GM18519 (cell line): ENCODE measurements at regions not wholly inside any gene's neighbourhood (a gene's known extent, or its start where the extent isn't known, plus 50 kb on each side); places are given as distances from the start of the nearest gene placed in this dataset.
"Not testable (repeated sequence)": the region's sequence is repeated elsewhere in the genome, so short reads cannot be mapped to it uniquely, and the experiment has no call there.

Source experiments
- ATAC-seq: cut with Tn5 transposase; IDR thresholded peaks from one replicate; pipeline ENCODE4 v1.9.1; 2021; ENCODE audit warnings: mild to moderate bottlenecking, moderate library complexity; ENCODE audit not compliant: unreplicated experiment, low FRiP score

DNA sequence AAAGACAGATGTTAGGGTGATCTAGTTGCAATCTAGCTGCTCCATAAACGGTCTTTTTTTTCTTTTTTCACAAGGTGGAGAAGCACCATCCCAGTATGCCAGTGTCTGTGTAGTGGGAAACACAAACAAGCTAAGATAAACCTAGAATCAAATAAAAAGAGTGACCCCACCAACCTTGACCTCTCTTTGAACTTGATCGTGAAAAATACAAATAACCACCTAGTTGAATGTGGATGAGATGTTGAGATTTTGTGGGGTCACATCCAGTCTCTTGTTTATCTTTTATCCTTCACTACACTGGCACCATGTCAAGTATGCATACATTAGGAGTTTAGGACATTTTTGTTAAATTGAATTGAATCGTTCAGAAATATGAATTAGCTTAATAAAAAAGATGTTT lies 194.6 kb upstream of the EYA4 start:
- no peak for ATAC-seq

- ATAC-seq: no peak
These were observed 194.0 kb upstream of the EYA4 start for GRCh38 chr6:133047065-133047665.

GRCh38 chr6:133047706-133048105 lies 193.5 kb upstream of the EYA4 start:
- ATAC-seq: no peak

GRCh38 chr6:133051240-133051639 lies 189.9 kb upstream of the EYA4 start:
- ATAC-seq: no peak

DNA sequence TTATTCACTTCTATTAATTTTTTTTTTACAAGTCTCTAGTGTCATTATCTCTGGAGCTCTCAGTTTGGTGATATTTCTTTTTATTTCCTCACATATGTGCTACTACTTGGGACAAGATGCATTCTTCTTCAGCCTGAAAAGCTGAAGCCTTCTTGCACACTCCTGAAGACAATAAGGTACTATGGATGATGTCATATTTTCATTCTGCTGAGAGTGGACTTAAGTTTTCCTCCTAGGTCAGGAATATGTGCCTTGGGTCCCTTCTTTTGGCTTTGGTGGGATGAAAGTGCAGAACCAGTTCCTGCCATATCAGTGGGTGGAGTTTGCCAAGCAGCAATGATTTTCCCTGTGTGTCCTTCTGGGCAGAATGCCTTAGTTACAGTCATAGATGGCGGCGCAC lies 188.7 kb upstream of the EYA4 start:
- ATAC-seq: no peak

DNA sequence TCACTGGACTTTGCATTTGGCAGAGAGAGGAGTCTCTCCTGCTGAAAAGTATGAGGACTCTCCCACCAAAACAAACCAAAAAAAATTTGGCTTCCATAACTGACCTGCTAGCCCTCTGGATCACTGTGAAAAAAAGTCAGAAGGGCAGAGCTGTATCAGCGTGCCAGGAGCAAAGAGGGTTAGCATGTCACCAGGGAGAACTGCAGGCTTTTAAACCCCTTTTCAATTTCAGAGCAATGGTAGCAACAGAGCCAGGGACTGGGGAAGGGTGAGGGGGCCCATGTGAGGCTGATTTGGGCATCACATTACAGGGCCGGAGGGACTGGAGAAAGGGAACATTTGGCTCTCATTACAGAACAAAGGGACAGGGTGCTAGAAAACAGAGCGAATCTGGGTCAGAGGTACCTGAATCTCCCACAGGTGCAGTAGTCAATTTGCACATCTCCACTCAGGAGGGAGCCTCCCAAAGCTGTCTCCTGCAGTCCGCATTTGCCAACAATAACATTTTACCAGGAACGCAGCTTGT lies 185.7 kb upstream of the EYA4 start:
- ATAC-seq: no peak

GRCh38 chr6:133057352-133057751 lies 183.8 kb upstream of the EYA4 start:
- no peak for ATAC-seq

DNA sequence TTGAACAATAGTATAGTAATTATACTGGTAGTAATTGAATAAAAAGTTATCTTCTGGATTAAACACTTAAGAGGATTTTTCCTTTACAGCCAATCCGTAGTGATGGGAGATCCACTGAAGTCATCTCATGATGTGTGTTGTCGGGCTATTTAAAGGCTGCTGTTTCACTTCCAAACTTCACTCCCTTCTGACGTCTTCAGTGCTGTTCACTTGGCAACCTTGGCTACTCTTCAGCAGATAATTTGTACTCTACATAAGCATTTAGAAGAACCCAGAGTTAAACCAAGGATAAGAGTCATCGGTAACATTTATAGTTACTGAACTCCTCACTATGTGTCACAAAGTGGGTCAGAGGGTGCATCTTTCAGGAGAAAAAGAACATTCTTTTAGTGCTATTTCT lies 179.1 kb upstream of the EYA4 start:
- ATAC-seq: no peak

GRCh38 chr6:133062696-133063306 lies 178.4 kb upstream of the EYA4 start:
- ATAC-seq: no peak

GRCh38 chr6:133067960-133068359 lies 173.2 kb upstream of the EYA4 start:
- no peak for ATAC-seq

- ATAC-seq: no peak
These were observed 170.6 kb upstream of the EYA4 start for GRCh38 chr6:133070410-133071043.

DNA sequence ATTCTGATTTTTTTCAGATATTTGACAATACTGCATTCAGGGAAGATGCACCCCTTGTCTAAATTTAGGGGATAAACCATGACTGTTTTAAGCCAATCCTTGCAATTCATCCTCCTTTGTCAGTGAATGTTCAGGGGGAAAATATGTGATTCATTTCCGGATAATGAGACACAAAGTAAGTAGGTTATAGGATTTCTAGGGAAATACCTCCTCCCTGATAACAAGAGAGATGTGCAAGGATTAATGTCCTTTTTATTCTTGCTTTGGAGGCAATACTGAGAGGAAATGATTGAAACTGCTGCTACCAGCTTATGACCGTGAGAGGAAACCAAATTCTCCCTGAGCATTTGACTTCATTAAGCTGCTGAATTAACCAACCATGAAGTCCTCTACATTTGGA lies 161.3 kb upstream of the EYA4 start:
- ATAC-seq: no peak

GRCh38 chr6:133083248-133083967 lies 157.7 kb upstream of the EYA4 start:
- ATAC-seq: no peak

GRCh38 chr6:133085471-133085870 lies 155.7 kb upstream of the EYA4 start:
- no peak for ATAC-seq

- no peak for ATAC-seq
These were observed 155.3 kb upstream of the EYA4 start for GRCh38 chr6:133085896-133086295.

- ATAC-seq: no peak
These were observed 152.0 kb upstream of the EYA4 start for GRCh38 chr6:133088931-133089695.

GRCh38 chr6:133092199-133092598 lies 149.0 kb upstream of the EYA4 start:
- no peak for ATAC-seq

- no peak for ATAC-seq
These were observed 148.4 kb upstream of the EYA4 start for GRCh38 chr6:133092771-133093170.

GRCh38 chr6:133093211-133093610 lies 147.9 kb upstream of the EYA4 start:
- not testable (repeated sequence) for ATAC-seq

DNA sequence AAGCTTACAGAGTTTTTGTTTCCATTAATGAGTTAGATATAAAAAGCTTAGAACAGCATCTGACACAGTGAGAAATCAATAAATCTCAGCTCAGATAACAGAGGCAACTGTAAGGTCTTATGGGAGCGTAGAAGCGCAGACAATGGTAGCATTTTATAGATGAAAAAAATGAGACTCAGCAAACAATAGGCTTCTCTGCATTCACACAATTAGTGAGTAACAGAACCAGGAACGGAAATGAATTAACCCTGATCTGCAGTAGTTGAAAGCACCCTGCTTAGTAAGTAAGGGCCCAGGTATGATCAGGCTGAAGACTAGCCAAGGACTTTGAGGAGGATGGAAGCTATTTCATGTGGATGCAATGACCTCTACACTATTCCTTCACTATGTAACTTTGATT lies 147.2 kb upstream of the EYA4 start:
- no peak for ATAC-seq

DNA sequence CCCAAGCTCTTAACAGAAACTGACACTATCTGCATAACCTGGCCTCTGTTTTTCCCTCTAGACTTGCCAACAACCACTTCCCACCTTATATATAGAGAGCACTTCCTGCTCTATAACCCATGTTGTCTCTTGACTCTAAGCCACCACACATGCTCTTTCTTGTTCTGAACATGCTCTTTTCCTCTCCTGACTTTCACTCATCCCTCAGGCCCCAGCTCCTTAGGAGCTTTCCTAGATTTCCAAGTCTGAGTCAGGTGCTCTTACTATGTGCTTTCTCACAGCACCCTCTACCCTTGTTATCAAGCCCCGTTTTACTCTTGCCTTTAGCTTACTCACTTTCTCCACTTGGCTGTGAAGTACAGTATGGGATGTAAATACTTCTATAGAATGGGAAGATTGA lies 143.9 kb upstream of the EYA4 start:
- no peak for ATAC-seq
